Astrocyte (in vitro differentiated cells and primary cell): ENCODE measurements at regions not wholly inside any gene's neighbourhood (a gene's known extent, or its start where the extent isn't known, plus 50 kb on each side); places are given as distances from the start of the nearest gene placed in this dataset.

Experiments used
- CTCF ChIP-seq: IDR thresholded peaks from 2 replicates; pipeline ENCODE4 v1.5.1; 2011; ENCODE audit warnings: low read depth, mild to moderate bottlenecking, inconsistent platforms, low read length, moderate library complexity; ENCODE audit not compliant: insufficient read depth
- EZH2 ChIP-seq: IDR thresholded peaks from 2 replicates; pipeline ENCODE4 v1.6.1; 2012; ENCODE audit warnings: mild to moderate bottlenecking, low read length, inconsistent platforms; ENCODE audit not compliant: insufficient read depth

- TF ChIP-seq CTCF = no peak
- no peak for TF ChIP-seq EZH2
These were observed 52.2 kb upstream of the ADRA2C start for GRCh38 chr4:3713817-3714641.
